Caco-2 (cell line): ENCODE measurements at regions not wholly inside any gene's neighbourhood (a gene's known extent, or its start where the extent isn't known, plus 50 kb on each side); places are given as distances from the start of the nearest gene placed in this dataset.

Experiments
- BruUV-seq: library from RNA; stranded (reverse); fragments of 400-500 nt; replicated peaks from 2 replicates; lab custom pipeline; 2021; lab: Mats Ljungman, UMichigan
- CTCF ChIA-PET: fragments of 300-600 bp; sonication (Branson Sonifier 250); formaldehyde crosslinking; loops from one replicate; lab custom pipeline; 2022; ENCODE audit warnings: antibody characterized with exemption; lab: Charles Lee
- POLR2A ChIA-PET: fragments of 300-600 bp; sonication (Branson Sonifier 250); formaldehyde crosslinking; loops from one replicate; lab custom pipeline; 2022; ENCODE audit warnings: antibody characterized with exemption; lab: Charles Lee
- DNase-seq, 2 experiments: peaks; one replicate each; pipeline versions ENCODE4 v3.0.0 to v3.0.0-alpha.2; 2020 to 2022
- H3K27me3 ChIP-seq: replicated peaks from 2 replicates; pipeline ENCODE4 v1.6.0; 2011; ENCODE audit warnings: low read length; ENCODE audit not compliant: control insufficient read depth, insufficient read depth
- H3K36me3 ChIP-seq: 2 replicates; pipeline ENCODE4 v1.5.1; 2011; ENCODE audit warnings: low read length; ENCODE audit not compliant: control insufficient read depth, insufficient read depth
- H3K4me1 ChIP-seq: fragments of 250-450 bp; sonication (Bioruptor Pico); 2 replicates; pipeline ENCODE4 v1.5.1; 2020; ENCODE audit warnings: mild to moderate bottlenecking
- H3K4me3 ChIP-seq: 2 replicates; pipeline ENCODE4 v1.5.1; 2011; ENCODE audit warnings: low read depth, mild to moderate bottlenecking, control low read depth, low read length
- H3K9me3 ChIP-seq: fragments of 250-450 bp; sonication (Bioruptor Pico); 2 replicates; pipeline ENCODE4 v1.5.1; 2020; ENCODE audit warnings: mild to moderate bottlenecking, moderate library complexity
- H3K27ac Mint-ChIP-seq: one replicate; pipeline ENCODE4 v1.8.0; 2022; ENCODE audit warnings: mixed read lengths; ENCODE audit not compliant: unreplicated experiment
- H3K27me3 Mint-ChIP-seq: one replicate; pipeline ENCODE4 v1.8.0; 2022; ENCODE audit warnings: mixed read lengths; ENCODE audit not compliant: insufficient read depth, unreplicated experiment
- H3K36me3 Mint-ChIP-seq: one replicate; pipeline ENCODE4 v1.8.0; 2022; ENCODE audit warnings: mild to moderate bottlenecking, mixed read lengths; ENCODE audit not compliant: insufficient read depth, unreplicated experiment
- H3K4me1 Mint-ChIP-seq: one replicate; pipeline ENCODE4 v1.8.0; 2022; ENCODE audit warnings: low read depth, mixed read lengths; ENCODE audit not compliant: unreplicated experiment
- H3K4me3 Mint-ChIP-seq: one replicate; pipeline ENCODE4 v1.8.0; 2022; ENCODE audit warnings: mild to moderate bottlenecking, moderate library complexity, mixed read lengths; ENCODE audit not compliant: unreplicated experiment
- H3K9me3 Mint-ChIP-seq: one replicate; pipeline ENCODE4 v1.8.0; 2022; ENCODE audit warnings: mixed read lengths; ENCODE audit not compliant: unreplicated experiment
- CTCF ChIP-seq, 2 experiments: fragments of 200-600 bp in 1 of 2; IDR thresholded peaks; 1 replicate in 1 of 2; 2 replicates in 1 of 2; pipeline versions ENCODE4 v1.5.1 to v1.8.0; 2011 to 2022; ENCODE audit warnings: antibody characterized with exemption in 1 of 2, control low read depth in 1 of 2, inconsistent platforms in 1 of 2, low read depth in 1 of 2, low read length in 1 of 2, mild to moderate bottlenecking in 1 of 2, moderate library complexity in 1 of 2; ENCODE audit not compliant: insufficient read depth in 1 of 2, severe bottlenecking in 1 of 2, unreplicated experiment in 1 of 2
- intact Hi-C: fragments of 100-400 bp; cut with micrococcal nuclease; formaldehyde crosslinking; loops from one replicate; pipeline ENCODE4 v1.10.0; 2022; ENCODE audit not compliant: unreplicated experiment

DNA sequence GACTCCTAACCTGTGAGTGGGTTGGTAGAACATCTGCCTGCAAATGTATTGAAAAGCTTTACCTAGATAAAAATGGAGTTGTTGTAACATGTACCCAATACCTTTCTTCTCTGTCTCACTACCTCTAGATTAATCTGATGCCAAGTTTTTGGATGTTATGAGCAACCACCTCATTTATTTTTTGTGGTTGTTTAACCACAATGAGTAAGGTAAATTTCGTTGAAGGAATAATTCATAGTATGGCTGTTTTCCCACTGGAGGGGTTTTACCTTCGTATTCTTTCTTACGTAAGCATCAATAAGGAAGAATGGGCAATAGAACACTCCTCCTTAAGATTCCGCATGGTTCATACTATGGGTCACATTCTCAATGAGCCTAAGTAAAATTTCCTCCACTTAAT is 165.4 kb downstream of the CDH26 start:
- no peak overlapping the region for H3K4me3 ChIP-seq
- no peaks in the 10 kb centered on the region for H3K4me1 ChIP-seq
- no peaks in the 10 kb centered on the region for H3K36me3 ChIP-seq
- no peaks in the 10 kb centered on the region for H3K36me3 Mint-ChIP-seq
- no peak overlapping the region for H3K27ac Mint-ChIP-seq
- no TSS peak for BruUV-seq
- H3K9me3 Mint-ChIP-seq: no peaks in the 10 kb centered on the region
- no peak for DNase-seq
- no peaks in the 10 kb centered on the region for H3K4me1 Mint-ChIP-seq
- TF ChIP-seq CTCF (IDR thresholded peaks at IDR 0.05; ENCODE audit: insufficient read depth in 1 of 2, low read depth in 1 of 2, low read length in 1 of 2, severe bottlenecking in 1 of 2, unreplicated experiment in 1 of 2): no peak
- intact Hi-C loops: no loop called here
- H3K9me3 ChIP-seq: no peaks in the 10 kb centered on the region
- ChIA-PET POLR2A (no interaction called here), CTCF (interaction anchor here (0.9 to 2.3 kb wide), 2 partner anchors 66 to 628 kb away, joined by 3 to 14 read pairs; no protein-coding TSS in a partner anchor)
- H3K4me3 Mint-ChIP-seq: no peak overlapping the region
- H3K27me3 ChIP-seq: peaks cover 3% of the 10 kb centered on the region
- peaks cover 49% of the 10 kb centered on the region for H3K27me3 Mint-ChIP-seq

DNA sequence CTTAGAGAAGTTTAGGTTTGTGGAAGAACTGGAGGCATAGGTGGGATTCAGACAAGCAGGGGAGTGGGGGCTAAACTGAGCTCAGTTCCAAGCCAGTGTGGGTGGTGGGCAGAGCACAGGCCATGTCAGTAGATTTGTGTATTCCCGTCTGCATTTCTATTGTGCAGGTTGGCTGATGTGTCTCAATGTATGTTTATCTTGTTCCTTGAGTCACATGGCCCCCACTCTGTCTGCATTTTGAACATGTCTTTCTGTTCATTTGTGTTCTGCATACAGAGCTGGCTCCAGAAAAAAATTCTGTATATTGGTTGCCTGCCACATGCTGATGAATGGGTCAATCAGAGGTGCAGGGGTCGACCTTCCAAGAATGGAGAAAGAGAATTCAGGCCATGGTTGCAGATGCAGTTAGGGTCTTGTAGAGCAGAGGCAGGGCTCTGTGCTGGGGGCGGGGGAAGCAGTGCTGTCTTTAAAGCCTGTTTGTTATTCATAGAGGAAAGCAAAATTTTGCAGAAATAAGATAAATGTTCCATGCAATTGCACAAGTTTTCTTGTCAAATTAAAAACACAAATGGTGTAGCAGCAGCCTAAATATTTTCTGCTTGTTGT is 166.7 kb downstream of the CDH26 start:
- Mint-ChIP-seq H3K36me3 (no peaks in the 10 kb centered on the region), H3K27me3 (peaks cover 45% of the 10 kb centered on the region), H3K4me3 (no peak overlapping the region), H3K27ac (no peak overlapping the region), H3K4me1 (no peaks in the 10 kb centered on the region), H3K9me3 (no peaks in the 10 kb centered on the region)
- CTCF ChIA-PET: no interaction called here
- POLR2A ChIA-PET: no interaction called here
- DNase-seq: no peak
- intact Hi-C loops: no loop called here
- no peaks in the 10 kb centered on the region for H3K4me1 ChIP-seq
- TF ChIP-seq CTCF (IDR thresholded peaks at IDR 0.05; ENCODE audit: insufficient read depth in 1 of 2, low read depth in 1 of 2, low read length in 1 of 2, severe bottlenecking in 1 of 2, unreplicated experiment in 1 of 2): no peak
- no peak overlapping the region for H3K4me3 ChIP-seq
- no peaks in the 10 kb centered on the region for H3K36me3 ChIP-seq
- H3K9me3 ChIP-seq: no peaks in the 10 kb centered on the region
- BruUV-seq: no TSS peak
- peaks cover 3% of the 10 kb centered on the region for H3K27me3 ChIP-seq

DNA sequence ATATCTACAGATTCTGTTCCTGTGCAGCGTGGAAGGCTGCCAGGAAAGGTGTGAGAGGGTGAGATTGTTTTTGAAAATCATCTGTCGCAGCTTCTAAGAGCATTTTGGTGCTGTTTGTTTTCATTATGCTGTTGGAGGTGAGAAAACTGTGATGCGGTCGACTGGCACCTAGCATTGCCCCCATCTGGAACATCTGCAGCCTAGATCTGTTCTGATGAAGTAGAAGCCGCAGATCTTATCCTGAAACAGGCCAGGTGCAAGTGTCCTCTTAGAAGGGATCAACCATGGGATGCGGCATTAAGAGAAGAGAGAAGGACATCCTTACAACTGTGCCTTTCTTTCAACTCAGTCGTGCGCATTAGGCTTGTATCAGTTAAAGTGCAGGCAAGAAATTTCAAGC is 167.3 kb downstream of the CDH26 start:
- no peak overlapping the region for H3K4me3 Mint-ChIP-seq
- Histone ChIP-seq H3K36me3 (no peaks in the 10 kb centered on the region), H3K9me3 (no peaks in the 10 kb centered on the region), H3K27me3 (peaks cover 3% of the 10 kb centered on the region), H3K4me3 (no peak overlapping the region), H3K4me1 (no peaks in the 10 kb centered on the region)
- peaks cover 44% of the 10 kb centered on the region for H3K27me3 Mint-ChIP-seq
- ChIA-PET CTCF (no interaction called here), POLR2A (no interaction called here)
- H3K27ac Mint-ChIP-seq: no peak overlapping the region
- no peaks in the 10 kb centered on the region for H3K36me3 Mint-ChIP-seq
- no peaks in the 10 kb centered on the region for H3K9me3 Mint-ChIP-seq
- peak in 1 of 2 experiments; percentile 14 for DNase-seq
- TF ChIP-seq CTCF (IDR thresholded peaks at IDR 0.05; ENCODE audit: insufficient read depth in 1 of 2, low read depth in 1 of 2, low read length in 1 of 2, severe bottlenecking in 1 of 2, unreplicated experiment in 1 of 2): no peak
- BruUV-seq: no TSS peak
- H3K4me1 Mint-ChIP-seq: no peaks in the 10 kb centered on the region
- intact Hi-C loops: no loop called here
